Nephron (organoid): ENCODE measurements at regions not wholly inside any gene's neighbourhood (a gene's known extent, or its start where the extent isn't known, plus 50 kb on each side); places are given as distances from the start of the nearest gene placed in this dataset.

Experiments used
- H3K27ac Mint-ChIP-seq, 3 experiments: 2 replicates each; pipeline ENCODE4 v1.8.0; 2020; ENCODE audit warnings: mixed read lengths in 3 of 3, mild to moderate bottlenecking in 2 of 3, moderate library complexity in 1 of 3
- H3K27me3 Mint-ChIP-seq: 2 replicates; pipeline ENCODE4 v1.8.0; 2021; ENCODE audit warnings: low read depth, mild to moderate bottlenecking, moderate library complexity, mixed read lengths
- H3K36me3 Mint-ChIP-seq: 2 replicates; pipeline ENCODE4 v1.8.0; 2020; ENCODE audit warnings: low read depth, mixed read lengths
- H3K4me1 Mint-ChIP-seq: 2 replicates; pipeline ENCODE4 v1.8.0; 2020; ENCODE audit warnings: mixed read lengths
- H3K4me3 Mint-ChIP-seq, 3 experiments: 2 replicates each; pipeline ENCODE4 v1.8.0; 2020; ENCODE audit warnings: mild to moderate bottlenecking in 3 of 3, mixed read lengths in 3 of 3, moderate library complexity in 2 of 3
- H3K9me3 Mint-ChIP-seq: 2 replicates; pipeline ENCODE4 v1.8.0; 2020; ENCODE audit warnings: mixed read lengths
- CTCF ChIP-seq, 3 experiments: fragments of 200-600 bp; sonication (generic); IDR thresholded peaks; one replicate each; pipeline ENCODE4 v1.5.0; 2021; ENCODE audit warnings: antibody characterized with exemption in 3 of 3; ENCODE audit not compliant: unreplicated experiment in 3 of 3

GRCh38 chr11:69361048-69361447 lies 67.1 kb downstream of the MYEOV start:
- Mint-ChIP-seq H3K27me3 (peaks cover 4% of the 10 kb centered on the region), H3K4me3 (no peak overlapping the region), H3K4me1 (no peaks in the 10 kb centered on the region), H3K36me3 (no peaks in the 10 kb centered on the region), H3K9me3 (peaks cover 7% of the 10 kb centered on the region), H3K27ac (no peak overlapping the region)
- no peak for TF ChIP-seq CTCF (IDR thresholded peaks at IDR 0.05; ENCODE audit: unreplicated experiment in 3 of 3)

- peaks cover 4% of the 10 kb centered on the region for H3K27me3 Mint-ChIP-seq
- H3K36me3 Mint-ChIP-seq: no peaks in the 10 kb centered on the region
- peaks cover 7% of the 10 kb centered on the region for H3K9me3 Mint-ChIP-seq
- no peak for TF ChIP-seq CTCF (IDR thresholded peaks at IDR 0.05; ENCODE audit: unreplicated experiment in 3 of 3)
- H3K4me1 Mint-ChIP-seq: no peaks in the 10 kb centered on the region
- no peak overlapping the region for H3K27ac Mint-ChIP-seq
- H3K4me3 Mint-ChIP-seq: no peak overlapping the region
Observed at GRCh38 chr11:69361466-69361865, 67.5 kb downstream of the MYEOV start.

GRCh38 chr11:69362315-69362714 lies 68.4 kb downstream of the MYEOV start:
- TF ChIP-seq CTCF (IDR thresholded peaks at IDR 0.05; ENCODE audit: unreplicated experiment in 3 of 3): no peak
- no peaks in the 10 kb centered on the region for H3K36me3 Mint-ChIP-seq
- no peak overlapping the region for H3K4me3 Mint-ChIP-seq
- H3K27ac Mint-ChIP-seq: no peak overlapping the region
- H3K4me1 Mint-ChIP-seq: no peaks in the 10 kb centered on the region
- no peaks in the 10 kb centered on the region for H3K27me3 Mint-ChIP-seq
- peaks cover 7% of the 10 kb centered on the region for H3K9me3 Mint-ChIP-seq

GRCh38 chr11:69364921-69365320 lies 71.0 kb downstream of the MYEOV start:
- Mint-ChIP-seq H3K27me3 (peaks cover 2% of the 10 kb centered on the region), H3K36me3 (no peaks in the 10 kb centered on the region), H3K4me1 (no peaks in the 10 kb centered on the region), H3K4me3 (no peak overlapping the region), H3K27ac (no peak overlapping the region), H3K9me3 (peaks cover 18% of the 10 kb centered on the region)
- no peak for TF ChIP-seq CTCF (IDR thresholded peaks at IDR 0.05; ENCODE audit: unreplicated experiment in 3 of 3)

- H3K9me3 Mint-ChIP-seq: peaks cover 20% of the 10 kb centered on the region
- TF ChIP-seq CTCF (IDR thresholded peaks at IDR 0.05; ENCODE audit: unreplicated experiment in 3 of 3): no peak
- H3K4me3 Mint-ChIP-seq: no peak overlapping the region
- H3K27me3 Mint-ChIP-seq: peaks cover 4% of the 10 kb centered on the region
- H3K27ac Mint-ChIP-seq: peak overlapping the region in 1 of 3 experiments; percentile 36
- H3K36me3 Mint-ChIP-seq: no peaks in the 10 kb centered on the region
- no peaks in the 10 kb centered on the region for H3K4me1 Mint-ChIP-seq
Observed at GRCh38 chr11:69365558-69365957, 71.6 kb downstream of the MYEOV start.

GRCh38 chr11:69366591-69366990 lies 72.6 kb downstream of the MYEOV start:
- Mint-ChIP-seq H3K36me3 (no peaks in the 10 kb centered on the region), H3K4me1 (no peaks in the 10 kb centered on the region), H3K4me3 (no peak overlapping the region), H3K9me3 (peaks cover 19% of the 10 kb centered on the region), H3K27ac (no peak overlapping the region), H3K27me3 (peaks cover 8% of the 10 kb centered on the region)
- TF ChIP-seq CTCF (IDR thresholded peaks at IDR 0.05; ENCODE audit: unreplicated experiment in 3 of 3): no peak
